ENCODE measurements at regions not wholly inside any gene's neighbourhood (a gene's known extent, or its start where the extent isn't known, plus 50 kb on each side); places are given as distances from the start of the nearest gene placed in this dataset.

GRCh38 chr7:82623812-82624211 lies 180.2 kb upstream of the CACNA2D1 start:
- no peak overlapping the region for H3K9ac ChIP-seq (ENCODE audit: low read depth, low read length)
- no peak overlapping the region for H2AFZ ChIP-seq (replicated peaks; ENCODE audit: low read length, poor library complexity)
- H3K18ac ChIP-seq (ENCODE audit: low read depth, low read length), result no peak overlapping the region; the same call in 1 of the 2 replicates
- POLR2A ChIA-PET (ENCODE audit: unreplicated experiment), result no interaction called here
- peak overlapping the region; percentile 84 for H2BK5ac ChIP-seq (ENCODE audit: low read depth, low read length, poor library complexity, severe bottlenecking)
- peak overlapping the region; percentile 38; the same call in 1 of the 2 replicates for H3K4me2 ChIP-seq (ENCODE audit: low read depth, low read length)
- H2BK120ac ChIP-seq (ENCODE audit: low read depth, low read length), result no peak overlapping the region
- no peak overlapping the region for H2AK9ac ChIP-seq (replicated peaks; ENCODE audit: low read depth, low read length, poor library complexity)
- peak; percentile 75 for ATAC-seq (ENCODE audit: low read depth)
- H2AK5ac ChIP-seq (ENCODE audit: low read depth, low read length), result no peak overlapping the region
- no peak overlapping the region; a peak in 1 of 4 replicates for H4K8ac ChIP-seq (ENCODE audit: low read depth in 2 of 2, low read length in 2 of 2)
- no peak overlapping the region for H3K14ac ChIP-seq (replicated peaks; ENCODE audit: low read depth, low read length)
- no peak overlapping the region for H3K4ac ChIP-seq (ENCODE audit: low read depth, low read length)
- no peak overlapping the region for H4K91ac ChIP-seq (ENCODE audit: insufficient read depth, low read depth, low read length)
- H3K4me1 ChIP-seq (ENCODE audit: control insufficient read depth, insufficient read depth, low read length), result peaks cover 3% of the 10 kb centered on the region
- no peak overlapping the region for H3K23ac ChIP-seq (ENCODE audit: low read depth, low read length)
- H3K36me3 ChIP-seq (ENCODE audit: control insufficient read depth, insufficient read depth, low read length), result no peaks in the 10 kb centered on the region
- H3K27ac ChIP-seq (ENCODE audit: insufficient read depth, low read length), result no peak overlapping the region
- TF ChIP-seq SMC3 (IDR thresholded peaks at IDR 0.05; ENCODE audit: low read depth, low read length) (no peak), MAFK (IDR thresholded peaks at IDR 0.05; ENCODE audit: low read depth, low read length) (peak; percentile 68)
- no peak overlapping the region for H4K5ac ChIP-seq (ENCODE audit: low read depth, low read length)
- no peaks in the 10 kb centered on the region for H3K79me1 ChIP-seq (ENCODE audit: low read depth in 1 of 2, low read length in 2 of 2)
- no TSS peak for BruUV-seq (replicated peaks)
- peaks cover 2% of the 10 kb centered on the region; the same call in 1 of the 2 replicates for H3K9me3 ChIP-seq (ENCODE audit: control insufficient read depth, insufficient read depth, low read length)
- H3K27me3 ChIP-seq (ENCODE audit: control insufficient read depth, insufficient read depth, low read length), result no peaks in the 10 kb centered on the region
- H2BK15ac ChIP-seq (ENCODE audit: low read depth, low read length), result no peak overlapping the region
- peaks cover 3% of the 10 kb centered on the region; the same call in 1 of the 2 replicates for H3K9me1 ChIP-seq (ENCODE audit: insufficient read depth, low read length)
- in situ Hi-C loops (cut with MboI; ENCODE audit: low sequenced_read_pairs), result no loop called here
- intact Hi-C loops (cut with micrococcal nuclease), result no loop called here
- DNase-seq, result peak; percentile 64
- CTCF ChIA-PET, result interaction anchor here (1.6 kb wide), 1 partner anchor 15 kb away, joined by 3 read pairs; no protein-coding TSS in a partner anchor
- dilution Hi-C loops (cut with HindIII; ENCODE audit: low sequenced_read_pairs, unreplicated experiment), result no loop called here
- no peak overlapping the region for H3K56ac ChIP-seq (ENCODE audit: extremely low read depth, insufficient read depth, low read length)
- H2BK20ac ChIP-seq (ENCODE audit: low read depth, low read length), result no peak overlapping the region
- H4K20me1 ChIP-seq (ENCODE audit: insufficient read depth, low read length), result no peaks in the 10 kb centered on the region; the same call in 1 of the 2 replicates
- H3K4me3 ChIP-seq (ENCODE audit: insufficient read depth, low read depth, low read length), result no peak overlapping the region
